HS-5 (cell line): ENCODE measurements at regions not wholly inside any gene's neighbourhood (a gene's known extent, or its start where the extent isn't known, plus 50 kb on each side); places are given as distances from the start of the nearest gene placed in this dataset.
A peak's percentile ranks its signal among the peaks of the same experiment; 100 is the strongest.
"Not testable (repeated sequence)": the region's sequence is repeated elsewhere in the genome, so short reads cannot be mapped to it uniquely, and the experiment has no call there.

Experiments used
- DNase-seq: peaks from one replicate; pipeline ENCODE4 v3.0.0-alpha.2; 2012; ENCODE audit warnings: low read depth

DNA sequence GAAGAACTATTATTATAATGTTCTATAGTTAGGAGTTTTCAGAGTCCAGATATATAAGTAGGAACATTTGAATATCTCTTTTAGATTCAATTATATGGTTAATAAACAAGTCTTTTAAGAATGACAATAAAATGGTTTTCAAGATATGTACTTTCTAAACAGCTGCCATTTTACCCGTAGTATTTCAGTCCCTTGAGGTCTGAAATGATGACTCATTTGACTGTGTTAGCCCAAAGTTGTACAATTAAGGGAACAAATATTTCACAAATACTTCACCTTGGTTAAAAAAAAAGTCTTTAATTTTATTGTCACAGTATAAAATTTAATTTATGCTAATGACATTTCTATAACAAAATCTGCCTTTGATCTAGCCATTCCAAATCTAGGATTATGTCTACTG, 91.6 kb upstream of the TANK start:
- no peak for DNase-seq

GRCh38 chr2:161070693-161071479, 89.3 kb upstream of the TANK start:
- DNase-seq = no peak

GRCh38 chr2:161072436-161072835, 87.8 kb upstream of the TANK start:
- DNase-seq = not testable (repeated sequence)

DNA sequence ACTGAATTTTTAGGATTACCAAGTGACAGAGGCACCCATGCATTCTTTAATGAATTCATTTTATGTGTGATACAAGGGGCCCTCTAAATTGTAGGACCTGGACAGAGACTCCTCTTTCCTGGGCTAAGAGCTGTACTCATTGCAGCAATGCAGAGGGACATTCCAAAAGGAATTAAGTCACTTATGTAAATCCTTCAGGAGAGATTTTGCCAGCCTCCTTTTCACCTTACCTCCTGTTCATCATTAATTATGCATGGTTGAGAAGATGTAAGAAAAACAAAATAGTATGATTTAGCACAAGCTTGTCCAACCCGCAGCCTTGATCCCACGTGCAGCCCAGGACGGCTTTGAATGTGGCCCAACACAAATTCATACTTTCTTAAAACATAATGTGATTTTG, 84.5 kb upstream of the TANK start:
- DNase-seq = no peak

GRCh38 chr2:161076936-161077335, 83.3 kb upstream of the TANK start:
- no peak for DNase-seq

- DNase-seq = peak; percentile 31
Observed at GRCh38 chr2:161077367-161078210, 82.6 kb upstream of the TANK start.

GRCh38 chr2:161078211-161078539, 82.1 kb upstream of the TANK start:
- DNase-seq = no peak

- DNase-seq = no peak
Observed at GRCh38 chr2:161085149-161085548, 75.1 kb upstream of the TANK start.

DNA sequence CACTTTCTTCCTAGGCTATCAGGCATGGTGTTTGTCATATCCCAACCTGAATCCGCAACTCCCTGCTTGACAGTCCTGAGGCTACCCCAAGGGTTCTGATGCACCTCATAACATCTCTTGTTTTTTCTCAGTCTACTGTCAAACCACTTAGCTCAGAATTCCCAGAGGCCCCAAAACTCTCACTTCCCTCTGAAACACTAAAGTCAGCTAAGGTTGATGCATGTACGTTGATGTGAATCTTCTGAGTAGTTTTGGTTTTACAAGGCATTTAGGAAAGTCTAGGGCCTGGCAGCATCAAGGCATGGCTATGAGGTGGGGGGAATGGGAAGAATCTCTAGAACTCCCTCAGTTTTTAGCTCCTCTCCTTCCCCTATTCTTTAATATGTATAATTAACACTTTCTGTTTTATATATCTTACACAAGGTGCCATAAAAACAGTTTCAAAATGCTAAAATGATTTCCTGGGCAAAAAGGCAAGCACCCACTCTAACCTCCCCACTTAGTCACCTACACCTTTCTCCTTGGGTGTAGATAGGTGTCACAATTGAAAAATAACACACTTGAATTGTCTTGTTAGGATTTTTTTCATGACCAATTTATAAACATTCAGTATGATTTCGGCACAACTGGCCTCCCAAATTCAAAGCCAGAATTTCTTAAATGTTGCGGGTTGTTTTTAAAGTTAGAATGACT, 71.4 kb upstream of the TANK start:
- DNase-seq = no peak

DNA sequence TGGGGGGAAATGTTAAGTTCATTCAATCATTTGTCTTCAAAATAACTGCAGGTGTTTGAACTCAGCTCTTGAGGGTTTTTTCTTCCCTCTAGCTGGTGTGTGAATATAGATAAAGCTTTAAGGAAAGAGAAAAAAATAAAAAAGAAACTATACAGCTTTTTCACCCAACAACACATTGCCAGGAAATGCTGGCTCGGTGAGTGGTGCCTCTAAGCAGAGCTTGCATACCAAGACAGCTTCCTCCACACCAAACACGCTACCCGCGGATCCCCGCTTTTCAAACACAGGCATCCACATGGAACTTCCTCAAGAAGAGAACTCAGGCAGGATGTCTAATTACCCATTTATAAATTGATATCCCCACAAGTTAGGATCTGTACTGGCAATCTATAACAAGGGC, 69.8 kb upstream of the TANK start:
- no peak for DNase-seq

GRCh38 chr2:161095314-161095713, 64.9 kb upstream of the TANK start:
- no peak for DNase-seq

DNA sequence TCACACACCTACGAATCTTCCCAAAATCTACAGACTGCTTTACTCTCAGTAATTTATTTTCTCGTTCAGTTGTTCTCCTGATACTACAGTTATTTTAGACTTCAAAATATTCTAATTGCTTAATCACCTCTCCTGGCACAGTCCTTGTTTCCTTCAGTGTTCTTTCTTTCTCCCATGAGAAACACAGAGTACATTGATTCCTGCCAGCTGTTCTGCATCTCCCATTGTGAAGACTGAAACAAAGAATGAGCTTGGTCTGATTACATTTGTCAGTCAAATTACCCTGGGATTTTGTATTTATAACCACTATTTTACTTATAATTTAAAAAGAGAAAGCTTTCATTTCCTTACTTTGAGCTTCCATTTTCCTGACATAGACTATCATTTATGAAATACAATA, 63.9 kb upstream of the TANK start:
- no peak for DNase-seq

GRCh38 chr2:161097157-161097556, 63.1 kb upstream of the TANK start:
- DNase-seq = no peak

GRCh38 chr2:161100211-161100895, 59.9 kb upstream of the TANK start:
- no peak for DNase-seq

DNA sequence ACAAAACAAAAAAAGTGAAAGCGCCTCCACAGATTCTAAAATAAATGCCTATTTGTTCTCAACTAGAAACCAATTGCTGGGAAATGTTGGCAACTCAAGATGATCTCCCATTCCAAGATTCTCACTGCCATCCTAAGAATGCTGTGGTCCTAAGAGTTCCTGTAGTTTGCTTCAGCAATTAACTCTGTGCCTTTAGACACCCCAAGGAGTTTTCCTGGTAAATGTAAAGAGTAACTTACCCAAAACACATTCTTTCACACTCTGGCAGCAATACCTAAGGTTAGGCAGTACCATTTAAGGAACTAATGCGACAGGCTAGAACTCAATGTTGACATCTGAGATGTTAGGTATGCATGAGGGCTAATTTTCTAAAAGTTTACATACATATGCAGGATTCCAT, 58.8 kb upstream of the TANK start:
- no peak for DNase-seq

DNA sequence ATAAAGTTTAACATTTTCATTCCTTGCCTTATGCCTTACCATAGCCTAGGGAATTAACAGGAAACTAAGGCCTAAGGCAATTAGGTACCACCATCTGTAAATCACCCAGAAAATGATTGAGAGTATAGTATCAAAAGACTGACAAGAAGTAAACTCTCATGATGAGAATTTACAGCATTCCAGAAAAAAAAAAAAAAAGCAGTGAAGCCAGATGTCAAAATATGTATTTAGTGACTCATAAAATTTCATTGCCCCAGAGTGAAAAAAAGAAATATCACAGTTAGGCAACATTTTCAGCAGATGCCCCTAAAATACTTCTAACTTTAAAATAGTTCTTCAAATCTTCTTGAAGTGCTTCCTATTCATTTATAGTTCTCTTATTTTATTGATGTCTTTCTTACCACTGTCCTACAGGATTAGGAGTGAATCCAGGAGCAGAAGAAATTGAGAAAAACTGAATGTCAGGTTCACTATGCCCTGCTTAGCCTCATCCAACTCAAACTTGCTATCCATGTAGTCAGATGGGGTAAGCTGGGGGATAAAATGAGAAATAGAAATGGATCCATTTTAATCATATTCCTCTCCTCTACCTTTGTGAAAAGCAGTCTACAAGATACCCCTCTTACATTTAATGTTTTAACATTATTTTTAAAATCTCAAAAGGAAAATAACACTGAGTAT, 57.3 kb upstream of the TANK start:
- DNase-seq = no peak

DNA sequence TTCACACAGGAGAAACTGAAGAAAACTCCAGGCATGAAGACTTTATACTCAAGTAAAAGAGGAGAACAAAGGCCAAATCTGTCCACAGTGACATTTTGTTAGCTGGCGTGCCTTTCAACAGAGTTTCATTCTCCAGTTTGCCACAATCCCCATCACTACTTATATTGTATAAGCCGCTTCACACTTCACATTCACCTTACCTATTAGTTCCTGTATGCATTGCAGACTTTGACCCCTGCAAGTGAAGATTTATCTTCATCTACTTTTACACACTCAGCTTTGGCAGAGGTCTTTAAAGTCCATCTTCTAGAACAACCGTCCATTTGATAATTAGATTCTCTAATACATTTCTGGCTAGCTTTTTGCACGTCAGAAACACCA, 56.8 kb upstream of the TANK start:
- no peak for DNase-seq

- no peak for DNase-seq
Observed at GRCh38 chr2:161104054-161104553, 56.1 kb upstream of the TANK start.

DNA sequence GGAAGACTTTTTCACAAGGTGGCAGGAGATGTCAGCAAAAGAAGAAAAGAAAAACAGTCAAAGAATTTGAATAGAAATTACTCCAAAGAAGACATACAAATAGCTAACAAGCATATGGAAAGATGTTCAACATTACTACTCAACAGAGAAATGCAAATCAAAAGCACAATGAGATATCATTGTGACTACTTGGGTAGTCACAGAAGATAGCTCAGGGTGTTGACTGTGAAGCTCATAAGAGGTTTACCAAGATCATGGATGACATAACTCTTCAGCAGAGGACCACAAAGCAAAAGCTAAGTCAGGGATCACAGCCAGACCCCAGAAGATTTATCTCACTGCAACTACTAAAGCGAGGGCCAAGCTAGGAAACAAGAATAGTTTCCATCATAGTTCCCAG, 53.0 kb upstream of the TANK start:
- no peak for DNase-seq
